ENCODE measurements at regions not wholly inside any gene's neighbourhood (a gene's known extent, or its start where the extent isn't known, plus 50 kb on each side); places are given as distances from the start of the nearest gene placed in this dataset.

DNA sequence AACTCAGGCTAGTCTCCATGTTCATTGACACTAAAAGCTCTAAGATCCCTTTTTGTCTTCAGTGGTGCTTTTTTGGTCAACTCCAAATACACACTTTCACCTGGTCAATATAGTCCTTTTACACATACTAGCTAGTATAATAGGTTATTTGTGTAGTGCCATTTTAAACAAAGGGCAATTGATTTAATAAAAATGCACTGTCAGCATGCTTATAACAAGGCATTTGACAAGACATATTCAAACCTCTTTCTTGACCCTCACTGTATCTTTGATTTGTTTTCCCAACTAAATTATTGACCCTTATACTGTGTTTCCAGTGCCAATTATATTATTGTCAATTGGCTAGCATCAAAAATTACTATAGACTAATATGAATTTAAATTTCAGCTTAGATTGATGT lies 1117.6 kb upstream of the DDX18 start:
- intact Hi-C loops (cut with micrococcal nuclease; ENCODE audit: unreplicated experiment), result no loop called here
- no peak for TF ChIP-seq EZH2phosphoT487 (IDR thresholded peaks at IDR 0.05; ENCODE audit: borderline replicate concordance, low read depth, low read length)
- TF ChIP-seq, protein P1, sequence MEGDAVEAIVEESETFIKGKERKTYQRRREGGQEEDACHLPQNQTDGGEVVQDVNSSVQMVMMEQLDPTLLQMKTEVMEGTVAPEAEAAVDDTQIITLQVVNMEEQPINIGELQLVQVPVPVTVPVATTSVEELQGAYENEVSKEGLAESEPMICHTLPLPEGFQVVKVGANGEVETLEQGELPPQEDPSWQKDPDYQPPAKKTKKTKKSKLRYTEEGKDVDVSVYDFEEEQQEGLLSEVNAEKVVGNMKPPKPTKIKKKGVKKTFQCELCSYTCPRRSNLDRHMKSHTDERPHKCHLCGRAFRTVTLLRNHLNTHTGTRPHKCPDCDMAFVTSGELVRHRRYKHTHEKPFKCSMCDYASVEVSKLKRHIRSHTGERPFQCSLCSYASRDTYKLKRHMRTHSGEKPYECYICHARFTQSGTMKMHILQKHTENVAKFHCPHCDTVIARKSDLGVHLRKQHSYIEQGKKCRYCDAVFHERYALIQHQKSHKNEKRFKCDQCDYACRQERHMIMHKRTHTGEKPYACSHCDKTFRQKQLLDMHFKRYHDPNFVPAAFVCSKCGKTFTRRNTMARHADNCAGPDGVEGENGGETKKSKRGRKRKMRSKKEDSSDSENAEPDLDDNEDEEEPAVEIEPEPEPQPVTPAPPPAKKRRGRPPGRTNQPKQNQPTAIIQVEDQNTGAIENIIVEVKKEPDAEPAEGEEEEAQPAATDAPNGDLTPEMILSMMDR (conservative IDR thresholded peaks at IDR 0.05; ENCODE audit: low read length), result no peak
- H3K4me3 ChIP-seq (ENCODE audit: low read depth, low read length, poor library complexity, severe bottlenecking), result no peak overlapping the region
- no peaks in the 10 kb centered on the region for H3K9me2 ChIP-seq (ENCODE audit: insufficient read depth, low read length)
- BruUV-seq (replicated peaks), result no TSS peak
- no peak overlapping the region for H2AFZ ChIP-seq (ENCODE audit: low read length)
- no peak for DNase-seq (ENCODE audit: low spot score)
- H3K79me2 ChIP-seq (ENCODE audit: insufficient read depth, low read depth, low read length), result no peaks in the 10 kb centered on the region
- no peak overlapping the region for H3K27ac ChIP-seq (ENCODE audit: low read depth, low read length, poor library complexity, severe bottlenecking)
- no peaks in the 10 kb centered on the region for H4K20me1 ChIP-seq (ENCODE audit: insufficient read depth, low read length)
- H3K9me3 ChIP-seq (ENCODE audit: low read length), result no peaks in the 10 kb centered on the region
- no peaks in the 10 kb centered on the region for H3K36me3 ChIP-seq (ENCODE audit: insufficient read depth, low read length)
- POLR2A ChIA-PET, result no interaction called here
- H3K4me2 ChIP-seq (ENCODE audit: low read length), result no peak overlapping the region
- H3K4me1 ChIP-seq (ENCODE audit: insufficient read depth, low read length, poor library complexity, severe bottlenecking), result no peaks in the 10 kb centered on the region
- CTCF ChIA-PET (ENCODE audit: unreplicated experiment), result no interaction called here

DNA sequence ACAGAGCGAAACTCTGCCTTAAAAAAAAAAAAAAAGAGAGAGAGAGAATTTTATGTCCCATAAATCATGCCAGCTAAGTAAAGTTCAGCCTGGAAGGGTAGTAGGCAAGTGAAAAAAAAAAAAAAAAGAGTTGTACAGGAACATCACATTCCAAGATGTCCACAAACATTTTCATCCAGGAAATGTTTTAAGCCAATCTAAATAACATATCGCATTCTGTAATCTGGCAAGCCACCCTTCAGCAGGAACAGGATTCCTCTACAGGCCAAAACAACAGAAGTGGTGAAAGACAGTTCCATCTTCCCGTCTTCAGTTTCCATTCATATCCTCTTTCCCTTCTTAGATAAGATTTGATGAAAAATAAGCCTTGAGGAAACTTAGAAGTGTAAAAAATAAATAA lies 1108.1 kb upstream of the DDX18 start:
- Histone ChIP-seq H3K4me1 (ENCODE audit: insufficient read depth, low read length, poor library complexity, severe bottlenecking) (no peaks in the 10 kb centered on the region), H3K4me3 (ENCODE audit: low read depth, low read length, poor library complexity, severe bottlenecking) (no peak overlapping the region), H3K36me3 (ENCODE audit: insufficient read depth, low read length) (no peaks in the 10 kb centered on the region), H3K79me2 (ENCODE audit: insufficient read depth, low read depth, low read length) (no peaks in the 10 kb centered on the region), H4K20me1 (ENCODE audit: insufficient read depth, low read length) (no peaks in the 10 kb centered on the region), H2AFZ (ENCODE audit: low read length) (no peak overlapping the region), H3K27ac (ENCODE audit: low read depth, low read length, poor library complexity, severe bottlenecking) (no peak overlapping the region), H3K9me2 (ENCODE audit: insufficient read depth, low read length) (no peaks in the 10 kb centered on the region), H3K9me3 (ENCODE audit: low read length) (no peaks in the 10 kb centered on the region), H3K4me2 (ENCODE audit: low read length) (no peak overlapping the region)
- ChIA-PET POLR2A (no interaction called here), CTCF (ENCODE audit: unreplicated experiment) (no interaction called here)
- no TSS peak for BruUV-seq (replicated peaks)
- intact Hi-C loops (cut with micrococcal nuclease; ENCODE audit: unreplicated experiment), result no loop called here
- no peak for DNase-seq (ENCODE audit: low spot score)
- TF ChIP-seq, protein P1 (conservative IDR thresholded peaks at IDR 0.05; ENCODE audit: low read length), result no peak
- no peak for TF ChIP-seq EZH2phosphoT487 (IDR thresholded peaks at IDR 0.05; ENCODE audit: borderline replicate concordance, low read depth, low read length)

- no peak overlapping the region for H3K4me3 ChIP-seq (ENCODE audit: low read depth, low read length, poor library complexity, severe bottlenecking)
- DNase-seq (ENCODE audit: low spot score), result no peak
- H3K27ac ChIP-seq (ENCODE audit: low read depth, low read length, poor library complexity, severe bottlenecking), result no peak overlapping the region
- no peaks in the 10 kb centered on the region for H3K36me3 ChIP-seq (ENCODE audit: insufficient read depth, low read length)
- TF ChIP-seq, protein P1 (conservative IDR thresholded peaks at IDR 0.05; ENCODE audit: low read length), result no peak
- TF ChIP-seq EZH2phosphoT487 (IDR thresholded peaks at IDR 0.05; ENCODE audit: borderline replicate concordance, low read depth, low read length), result no peak
- BruUV-seq (replicated peaks), result no TSS peak
- no peak overlapping the region for H2AFZ ChIP-seq (ENCODE audit: low read length)
- POLR2A ChIA-PET, result interaction anchor here (1.0 kb wide), 1 partner anchor 20 kb away, joined by 3 read pairs; no protein-coding TSS in a partner anchor
- H4K20me1 ChIP-seq (ENCODE audit: insufficient read depth, low read length), result no peaks in the 10 kb centered on the region
- no peaks in the 10 kb centered on the region for H3K9me2 ChIP-seq (ENCODE audit: insufficient read depth, low read length)
- H3K9me3 ChIP-seq (ENCODE audit: low read length), result no peaks in the 10 kb centered on the region
- intact Hi-C loops (cut with micrococcal nuclease; ENCODE audit: unreplicated experiment), result no loop called here
- H3K4me2 ChIP-seq (ENCODE audit: low read length), result no peak overlapping the region
- no peaks in the 10 kb centered on the region for H3K4me1 ChIP-seq (ENCODE audit: insufficient read depth, low read length, poor library complexity, severe bottlenecking)
- CTCF ChIA-PET (ENCODE audit: unreplicated experiment), result no interaction called here
- no peaks in the 10 kb centered on the region for H3K79me2 ChIP-seq (ENCODE audit: insufficient read depth, low read depth, low read length)
Observed at GRCh38 chr2:116716038-116716437, 1098.5 kb upstream of the DDX18 start.
